Breast epithelium (tissue), 4 donors: ENCODE measurements at regions not wholly inside any gene's neighbourhood (a gene's known extent, or its start where the extent isn't known, plus 50 kb on each side); places are given as distances from the start of the nearest gene placed in this dataset.

Source experiments
- DNase-seq, 2 donors: peaks; one replicate each; pipeline ENCODE4 v3.0.0-alpha.2; 2019; ENCODE audit warnings: low spot score in 2 of 2
- H3K27ac ChIP-seq, 2 donors: fragments of 200-600 bp; sonication (generic) in 1 of 2; one replicate each; pipeline ENCODE4 v1.5.1; 2016 to 2019; ENCODE audit warnings: mild to moderate bottlenecking in 1 of 2
- H3K27me3 ChIP-seq, 2 donors: fragments of 200-600 bp; sonication (generic) in 1 of 2; one replicate each; pipeline versions ENCODE4 v1.5.1 to v1.6.0; 2017 to 2019; ENCODE audit warnings: control low read depth in 1 of 2, mild to moderate bottlenecking in 1 of 2
- H3K36me3 ChIP-seq: fragments of 200-600 bp; one replicate; pipeline ENCODE4 v1.5.1; 2019
- H3K4me1 ChIP-seq, 2 donors: fragments of 200-600 bp; sonication (generic); one replicate each; pipeline ENCODE4 v1.5.1; 2016 to 2019; ENCODE audit warnings: control low read depth in 1 of 2
- H3K4me3 ChIP-seq, 3 donors: fragments of 200-600 bp; sonication (generic); 1 replicate in 2 of 3; 2 replicates in 1 of 3; pipeline ENCODE4 v1.5.1; 2016 to 2019; ENCODE audit warnings: mild to moderate bottlenecking in 3 of 3, moderate library complexity in 2 of 3
- H3K9me3 ChIP-seq, 2 donors: fragments of 200-600 bp; sonication (generic) in 1 of 2; one replicate each; pipeline ENCODE4 v1.5.1; 2016 to 2019; ENCODE audit warnings: control low read depth in 1 of 2
- CTCF ChIP-seq, 3 donors: fragments of 450-650 bp; IDR thresholded peaks; one replicate each; pipeline ENCODE4 v1.5.1; 2016 to 2017; ENCODE audit warnings: antibody characterized with exemption in 3 of 3, mild to moderate bottlenecking in 3 of 3, moderate library complexity in 3 of 3
- POLR2A ChIP-seq: fragments of 450-650 bp; IDR thresholded peaks from one replicate; pipeline ENCODE4 v1.6.1; 2016; ENCODE audit warnings: antibody characterized with exemption, mild to moderate bottlenecking, moderate library complexity
- POLR2AphosphoS5 ChIP-seq, 3 donors: sonication (generic); formaldehyde crosslinking; IDR thresholded peaks; one replicate each; pipeline ENCODE4 v1.6.1; 2017; ENCODE audit warnings: antibody characterized with exemption in 3 of 3
- intact Hi-C: fragments of 100-400 bp; cut with DNase I; formaldehyde crosslinking; loops from one replicate; pipeline ENCODE4 v1.15.1; 2023; ENCODE audit warnings: low total_unique reads

- Histone ChIP-seq H3K9me3 (no peaks in the 10 kb centered on the region), H3K36me3 (no peaks in the 10 kb centered on the region), H3K4me3 (no peak overlapping the region), H3K27me3 (no peaks in the 10 kb centered on the region), H3K4me1 (no peaks in the 10 kb centered on the region), H3K27ac (no peak overlapping the region)
- DNase-seq = no peak
- intact Hi-C loops = no loop called here
- TF ChIP-seq CTCF (IDR thresholded peaks at IDR 0.05) = no peak
- TF ChIP-seq POLR2A = no peak
- no peak for TF ChIP-seq POLR2AphosphoS5 (IDR thresholded peaks at IDR 0.05)
These were observed 92.2 kb upstream of the ANKRD28 start for GRCh38 chr3:15889936-15890335.

- H3K4me3 ChIP-seq = no peak overlapping the region
- no peaks in the 10 kb centered on the region for H3K4me1 ChIP-seq
- H3K36me3 ChIP-seq = no peaks in the 10 kb centered on the region
- H3K27ac ChIP-seq = no peak overlapping the region
- no peak for TF ChIP-seq POLR2AphosphoS5 (IDR thresholded peaks at IDR 0.05)
- TF ChIP-seq CTCF (IDR thresholded peaks at IDR 0.05) = no peak
- no peak for TF ChIP-seq POLR2A
- intact Hi-C loops = no loop called here
- H3K27me3 ChIP-seq = no peaks in the 10 kb centered on the region
- H3K9me3 ChIP-seq = no peaks in the 10 kb centered on the region
- no peak for DNase-seq
These were observed 94.8 kb upstream of the ANKRD28 start for GRCh38 chr3:15892311-15893227.

- DNase-seq = no peak
- no peaks in the 10 kb centered on the region for H3K36me3 ChIP-seq
- no peak overlapping the region for H3K27ac ChIP-seq
- H3K9me3 ChIP-seq = no peaks in the 10 kb centered on the region
- TF ChIP-seq POLR2A = no peak
- no peaks in the 10 kb centered on the region for H3K4me1 ChIP-seq
- no peaks in the 10 kb centered on the region for H3K27me3 ChIP-seq
- no peak overlapping the region for H3K4me3 ChIP-seq
- intact Hi-C loops = no loop called here
These were observed 96.6 kb upstream of the ANKRD28 start for GRCh38 chr3:15894382-15894781.

GRCh38 chr3:15896500-15896899 lies 98.7 kb upstream of the ANKRD28 start:
- H3K27ac ChIP-seq = no peak overlapping the region
- no peak overlapping the region for H3K4me3 ChIP-seq
- H3K4me1 ChIP-seq = no peaks in the 10 kb centered on the region
- no peak for DNase-seq
- H3K27me3 ChIP-seq = no peaks in the 10 kb centered on the region
- no peaks in the 10 kb centered on the region for H3K36me3 ChIP-seq
- TF ChIP-seq CTCF (IDR thresholded peaks at IDR 0.05) (no peak), POLR2AphosphoS5 (IDR thresholded peaks at IDR 0.05) (no peak), POLR2A (no peak)
- intact Hi-C loops = no loop called here
- no peaks in the 10 kb centered on the region for H3K9me3 ChIP-seq

- Histone ChIP-seq H3K9me3 (no peaks in the 10 kb centered on the region), H3K4me3 (no peak overlapping the region), H3K27me3 (no peaks in the 10 kb centered on the region), H3K27ac (no peak overlapping the region), H3K4me1 (no peaks in the 10 kb centered on the region), H3K36me3 (no peaks in the 10 kb centered on the region)
- no peak for TF ChIP-seq POLR2AphosphoS5 (IDR thresholded peaks at IDR 0.05)
- no peak for TF ChIP-seq POLR2A
- no peak for TF ChIP-seq CTCF (IDR thresholded peaks at IDR 0.05)
- intact Hi-C loops = no loop called here
- no peak for DNase-seq
These were observed 101.6 kb upstream of the ANKRD28 start for GRCh38 chr3:15899388-15899787.
